ENCODE measurements at regions not wholly inside any gene's neighbourhood (a gene's known extent, or its start where the extent isn't known, plus 50 kb on each side); places are given as distances from the start of the nearest gene placed in this dataset.
"Not testable (repeated sequence)": the region's sequence is repeated elsewhere in the genome, so short reads cannot be mapped to it uniquely, and the experiment has no call there.

GRCh38 chr14:38600572-38600971 lies 344.7 kb upstream of the CLEC14A start:
- TF ChIP-seq CTCF (IDR thresholded peaks at IDR 0.05), result peak in 1 of 7 experiments; percentile 47
- DNase-seq; H3K27ac ChIP-seq; H3K27me3 ChIP-seq; H3K9me3 ChIP-seq; H3K36me3 ChIP-seq; intact Hi-C loops (cut with DNase I; ENCODE audit: low total_unique reads); H3K4me1 ChIP-seq; H3K4me3 ChIP-seq: not testable (repeated sequence)
- 52 to 72% (median 57%) methylated on average over 2 of the region's 2 CpGs for WGBS, 5 donors

- no peaks in the 10 kb centered on the region for H3K27me3 ChIP-seq
- no peaks in the 10 kb centered on the region for H3K36me3 ChIP-seq
- no peak overlapping the region for H3K4me3 ChIP-seq
- intact Hi-C loops (cut with DNase I; ENCODE audit: low total_unique reads), result no loop called here
- H3K4me1 ChIP-seq, result no peaks in the 10 kb centered on the region
- TF ChIP-seq EP300 (IDR thresholded peaks at IDR 0.05) (no peak), POLR2AphosphoS5 (IDR thresholded peaks at IDR 0.05) (no peak), CTCF (IDR thresholded peaks at IDR 0.05) (no peak), POLR2A (IDR thresholded peaks at IDR 0.05) (no peak)
- 12 to 77% (median 55%) methylated on average over 4 of the region's 4 CpGs for WGBS, 5 donors
- H3K9me3 ChIP-seq, result no peaks in the 10 kb centered on the region
- no peak overlapping the region for H3K27ac ChIP-seq
- no peak for DNase-seq
These were observed 337.6 kb upstream of the CLEC14A start for GRCh38 chr14:38593476-38593875.

- intact Hi-C loops (cut with DNase I; ENCODE audit: low total_unique reads), result no loop called here
- Histone ChIP-seq H3K27ac (no peak overlapping the region), H3K9me3 (no peaks in the 10 kb centered on the region), H3K27me3 (no peaks in the 10 kb centered on the region), H3K4me3 (no peak overlapping the region), H3K36me3 (no peaks in the 10 kb centered on the region), H3K4me1 (no peaks in the 10 kb centered on the region)
- no peak for DNase-seq
- 55 to 77% (median 72%) methylated on average over 8 of the region's 8 CpGs for WGBS, 5 donors
- no peak for TF ChIP-seq CTCF (IDR thresholded peaks at IDR 0.05)
- TF ChIP-seq POLR2AphosphoS5 (IDR thresholded peaks at IDR 0.05), result no peak
- no peak for TF ChIP-seq POLR2A (IDR thresholded peaks at IDR 0.05)
These were observed 337.0 kb upstream of the CLEC14A start for GRCh38 chr14:38592764-38593442.

GRCh38 chr14:38589747-38590350 lies 334.0 kb upstream of the CLEC14A start:
- Histone ChIP-seq H3K27ac (no peak overlapping the region), H3K36me3 (no peaks in the 10 kb centered on the region), H3K4me1 (no peaks in the 10 kb centered on the region), H3K27me3 (no peaks in the 10 kb centered on the region), H3K9me3 (peaks cover 0 to 4% (median 0%) of the 10 kb centered on the region in 4 donors), H3K4me3 (no peak overlapping the region)
- TF ChIP-seq POLR2A (IDR thresholded peaks at IDR 0.05) (no peak), EP300 (IDR thresholded peaks at IDR 0.05) (no peak), CTCF (IDR thresholded peaks at IDR 0.05) (no peak), POLR2AphosphoS5 (IDR thresholded peaks at IDR 0.05) (no peak)
- 80 to 97% (median 90%) methylated on average over 3 of the region's 3 CpGs for WGBS, 5 donors
- no peak for DNase-seq
- intact Hi-C loops (cut with DNase I; ENCODE audit: low total_unique reads), result no loop called here

All from stomach (tissue), 8 donors.